AG09309 (cell line): ENCODE measurements at regions not wholly inside any gene's neighbourhood (a gene's known extent, or its start where the extent isn't known, plus 50 kb on each side); places are given as distances from the start of the nearest gene placed in this dataset.
"Not testable (repeated sequence)": the region's sequence is repeated elsewhere in the genome, so short reads cannot be mapped to it uniquely, and the experiment has no call there.

Source experiments
- DNase-seq: peaks from one replicate; pipeline ENCODE4 v3.0.0-alpha.2; 2010; ENCODE audit warnings: low read depth
- H3K4me3 ChIP-seq: 2 replicates; pipeline ENCODE4 v1.5.1; 2011; ENCODE audit warnings: mild to moderate bottlenecking, low read depth, low read length, moderate library complexity; ENCODE audit not compliant: control insufficient read depth
- TF ChIP-seq, protein P1 (sequence below): IDR thresholded peaks from 2 replicates; pipeline ENCODE4 v1.5.1; 2011; ENCODE audit warnings: mild to moderate bottlenecking, low read depth, low read length, inconsistent platforms; ENCODE audit not compliant: insufficient read depth, control insufficient read depth; ENCODE audit errors: missing control alignments

DNA sequence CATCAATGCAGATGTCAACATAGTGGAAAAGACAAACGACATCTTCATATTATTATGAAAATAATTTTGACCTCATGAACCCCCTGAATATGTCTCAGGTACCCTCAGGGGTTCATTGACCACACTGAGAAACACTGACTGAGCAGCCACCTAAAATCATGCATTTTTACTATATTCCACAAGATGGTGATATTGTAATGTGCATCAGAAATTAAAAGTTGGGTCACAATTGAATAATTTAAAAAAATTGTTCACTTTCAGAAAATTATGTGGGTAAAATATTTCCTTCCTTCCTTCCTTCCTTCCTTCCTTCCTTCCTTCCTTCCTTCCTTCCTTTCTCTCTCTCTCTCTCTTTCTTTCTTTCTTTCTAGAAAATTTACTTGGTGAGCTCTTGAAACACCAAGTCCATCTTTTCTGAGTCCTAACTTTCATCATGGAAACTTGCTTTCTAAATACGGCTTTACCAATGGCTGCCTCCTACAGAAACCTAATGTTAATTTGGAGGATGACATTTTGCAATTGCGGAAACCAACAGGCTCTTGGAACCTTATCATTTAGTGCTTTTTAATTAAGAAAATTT lies 103.6 kb downstream of the RTL3 start:
- TF ChIP-seq, protein P1, sequence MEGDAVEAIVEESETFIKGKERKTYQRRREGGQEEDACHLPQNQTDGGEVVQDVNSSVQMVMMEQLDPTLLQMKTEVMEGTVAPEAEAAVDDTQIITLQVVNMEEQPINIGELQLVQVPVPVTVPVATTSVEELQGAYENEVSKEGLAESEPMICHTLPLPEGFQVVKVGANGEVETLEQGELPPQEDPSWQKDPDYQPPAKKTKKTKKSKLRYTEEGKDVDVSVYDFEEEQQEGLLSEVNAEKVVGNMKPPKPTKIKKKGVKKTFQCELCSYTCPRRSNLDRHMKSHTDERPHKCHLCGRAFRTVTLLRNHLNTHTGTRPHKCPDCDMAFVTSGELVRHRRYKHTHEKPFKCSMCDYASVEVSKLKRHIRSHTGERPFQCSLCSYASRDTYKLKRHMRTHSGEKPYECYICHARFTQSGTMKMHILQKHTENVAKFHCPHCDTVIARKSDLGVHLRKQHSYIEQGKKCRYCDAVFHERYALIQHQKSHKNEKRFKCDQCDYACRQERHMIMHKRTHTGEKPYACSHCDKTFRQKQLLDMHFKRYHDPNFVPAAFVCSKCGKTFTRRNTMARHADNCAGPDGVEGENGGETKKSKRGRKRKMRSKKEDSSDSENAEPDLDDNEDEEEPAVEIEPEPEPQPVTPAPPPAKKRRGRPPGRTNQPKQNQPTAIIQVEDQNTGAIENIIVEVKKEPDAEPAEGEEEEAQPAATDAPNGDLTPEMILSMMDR: peak; percentile 32
- no peak for DNase-seq
- no peak overlapping the region for H3K4me3 ChIP-seq

DNA sequence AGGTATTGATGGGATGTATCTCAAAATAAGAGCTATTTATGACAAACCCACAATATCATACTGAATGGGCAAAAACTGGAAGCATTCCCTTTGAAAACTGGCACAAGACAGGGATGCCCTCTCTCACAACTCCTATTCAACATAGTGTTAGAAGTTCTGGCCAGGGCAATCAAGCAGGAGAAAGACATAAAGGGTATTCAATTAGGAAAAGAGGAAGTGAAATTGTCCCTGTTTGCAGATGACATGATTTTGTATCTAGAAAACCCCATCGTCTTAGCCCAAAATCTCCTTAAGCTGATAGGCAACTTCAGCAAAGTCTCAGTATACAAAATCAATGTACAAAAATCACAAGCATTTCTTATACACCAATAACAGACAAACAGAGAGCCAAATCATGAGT lies 106.5 kb downstream of the RTL3 start:
- not testable (repeated sequence) for DNase-seq, H3K4me3 ChIP-seq

DNA sequence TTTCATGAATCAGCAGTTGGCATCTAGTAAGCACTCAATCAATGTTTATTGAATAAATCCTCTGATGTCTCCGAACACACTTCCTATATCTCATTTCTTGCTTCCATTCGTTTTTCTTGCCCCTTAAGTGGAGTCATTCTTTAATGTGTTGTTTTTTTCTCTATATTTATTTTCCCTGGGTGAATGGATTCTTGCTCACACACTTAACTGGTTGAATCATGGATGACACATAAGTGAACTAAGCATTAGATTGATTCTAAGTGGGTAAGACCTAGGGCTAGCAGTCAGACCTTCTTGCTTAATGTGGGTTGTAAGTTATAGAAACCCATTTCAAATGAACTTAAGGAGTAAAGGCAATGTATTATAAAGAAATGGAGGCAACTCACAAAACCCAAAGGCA lies 111.1 kb downstream of the RTL3 start:
- no peak for DNase-seq
- TF ChIP-seq, protein P1: no peak
- no peak overlapping the region for H3K4me3 ChIP-seq

DNA sequence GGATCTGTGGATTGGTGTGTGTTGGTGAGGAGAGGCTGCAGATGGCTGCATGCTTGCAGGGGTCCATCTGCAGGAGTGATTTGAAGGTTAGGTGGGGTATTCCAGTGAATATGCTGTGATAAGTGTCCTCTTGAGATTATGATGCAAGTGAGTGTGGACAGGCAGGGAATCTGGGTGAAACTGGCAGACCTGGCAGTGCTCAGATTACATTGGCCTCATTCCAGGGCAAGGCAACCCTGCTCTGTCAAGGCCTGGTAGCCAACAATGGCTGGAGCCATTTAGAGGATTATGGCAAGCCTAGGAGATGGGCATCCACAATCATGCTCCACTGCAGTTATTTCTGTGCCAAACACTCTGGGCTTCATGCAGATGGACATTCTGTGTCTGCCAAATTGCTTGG lies 113.9 kb downstream of the RTL3 start:
- no peak overlapping the region for H3K4me3 ChIP-seq
- DNase-seq: no peak
- TF ChIP-seq, protein P1: no peak

DNA sequence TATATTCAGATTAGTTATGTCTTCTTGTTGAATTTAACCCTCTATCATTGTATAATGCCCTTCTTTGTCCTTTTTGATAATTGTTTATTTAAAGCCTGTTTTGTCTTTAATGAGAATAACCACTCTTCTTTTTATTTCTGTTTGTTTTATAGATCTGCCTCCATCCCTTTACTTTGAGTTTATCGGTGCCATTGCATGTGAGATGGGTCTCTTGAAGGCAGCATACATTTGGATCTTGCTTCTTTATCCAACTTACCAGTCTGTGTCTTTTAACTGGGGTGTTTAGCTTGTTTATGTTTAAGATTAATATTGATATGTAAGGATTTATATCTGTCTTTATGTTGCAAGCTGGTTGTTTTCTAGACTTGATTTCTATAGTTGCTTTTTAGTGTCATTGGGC lies 115.8 kb downstream of the RTL3 start:
- DNase-seq: no peak
- no peak overlapping the region for H3K4me3 ChIP-seq
- TF ChIP-seq, protein P1: no peak

DNA sequence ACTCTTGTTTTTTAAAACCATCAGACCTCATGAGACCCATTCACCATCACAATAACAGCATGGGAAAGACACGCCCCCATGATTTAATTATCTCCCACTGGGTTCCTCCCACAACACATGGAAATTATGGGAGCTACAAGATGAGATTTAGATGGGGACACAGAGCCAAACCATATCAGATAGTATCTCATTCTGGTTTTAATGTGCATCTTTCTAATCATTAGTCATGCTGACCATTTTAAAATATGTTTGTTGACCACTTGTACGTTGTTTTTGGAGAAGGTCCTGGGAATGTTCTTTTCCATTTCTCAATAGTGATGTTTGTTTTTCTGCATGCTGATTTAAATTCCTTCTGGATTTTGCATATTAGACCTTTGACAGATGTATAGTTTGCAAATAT lies 119.0 kb downstream of the RTL3 start:
- DNase-seq: no peak
- TF ChIP-seq, protein P1: no peak
- H3K4me3 ChIP-seq: no peak overlapping the region

DNA sequence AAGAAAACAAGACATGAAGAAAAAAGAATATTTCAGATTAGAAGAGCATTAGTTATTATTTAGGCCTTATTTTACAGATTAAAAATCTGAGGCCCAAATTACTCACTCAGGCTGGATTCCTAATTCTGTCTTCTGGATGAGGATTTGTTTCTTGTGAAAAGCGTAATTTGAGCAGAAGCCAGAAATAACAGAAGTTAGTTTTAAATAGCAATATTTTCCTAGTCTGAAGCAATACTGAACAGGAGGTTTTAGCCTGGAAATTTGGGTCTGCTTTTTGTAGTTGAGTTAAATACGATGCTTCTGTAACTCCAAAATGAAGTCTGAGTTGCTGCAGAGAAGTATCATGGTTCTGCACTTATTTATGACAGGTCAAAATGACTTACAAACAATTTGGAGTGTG lies 124.9 kb downstream of the RTL3 start:
- H3K4me3 ChIP-seq: no peak overlapping the region
- TF ChIP-seq, protein P1: no peak
- DNase-seq: no peak
